ENCODE measurements at regions not wholly inside any gene's neighbourhood (a gene's known extent, or its start where the extent isn't known, plus 50 kb on each side); places are given as distances from the start of the nearest gene placed in this dataset.
"Not testable (repeated sequence)": the region's sequence is repeated elsewhere in the genome, so short reads cannot be mapped to it uniquely, and the experiment has no call there.

GRCh38 chrX:81405781-81406180 is 203.9 kb downstream of the SH3BGRL start:
- TF ChIP-seq CTCF (IDR thresholded peaks at IDR 0.05): no peak
- Histone ChIP-seq H3K27ac (no peak overlapping the region), H3K36me3 (no peaks in the 10 kb centered on the region), H3K27me3 (no peaks in the 10 kb centered on the region), H3K9me3 (peaks cover 0 to 12% (median 0%) of the 10 kb centered on the region in 11 donors), H3K4me3 (no peak overlapping the region), H3K4me1 (no peaks in the 10 kb centered on the region)
- DNase-seq (no peak), ATAC-seq (no peak)
- intact Hi-C loops (cut with DNase I): no loop called here

GRCh38 chrX:81411517-81411916 is 209.6 kb downstream of the SH3BGRL start:
- TF ChIP-seq CTCF (IDR thresholded peaks at IDR 0.05): no peak
- Histone ChIP-seq H3K27me3 (peaks cover 0 to 5% (median 0%) of the 10 kb centered on the region in 7 donors), H3K4me1 (no peaks in the 10 kb centered on the region), H3K36me3 (no peaks in the 10 kb centered on the region), H3K4me3 (no peak overlapping the region), H3K9me3 (no peaks in the 10 kb centered on the region), H3K27ac (no peak overlapping the region)
- intact Hi-C loops (cut with DNase I): no loop called here
- DNase-seq: no peak
- no peak for ATAC-seq

GRCh38 chrX:81412428-81412827 is 210.5 kb downstream of the SH3BGRL start:
- no peak for ATAC-seq
- WGBS, 2 donors: 84 to 92% methylated on average over 13 of the region's 13 CpGs
- Histone ChIP-seq H3K27ac (no peak overlapping the region), H3K27me3 (peaks cover 0 to 14% (median 0%) of the 10 kb centered on the region in 7 donors), H3K36me3 (no peaks in the 10 kb centered on the region), H3K4me3 (no peak overlapping the region), H3K9me3 (no peaks in the 10 kb centered on the region), H3K4me1 (no peaks in the 10 kb centered on the region)
- no peak for TF ChIP-seq CTCF (IDR thresholded peaks at IDR 0.05)
- intact Hi-C loops (cut with DNase I): no loop called here
- DNase-seq: no peak

GRCh38 chrX:81412857-81413256 is 211.0 kb downstream of the SH3BGRL start:
- H3K4me3 ChIP-seq; H3K27ac ChIP-seq; H3K4me1 ChIP-seq; DNase-seq; ATAC-seq; H3K9me3 ChIP-seq; H3K36me3 ChIP-seq; intact Hi-C loops (cut with DNase I): not testable (repeated sequence)
- 90 to 91% methylated on average over 14 to 15 of the region's 16 CpGs for WGBS, 2 donors
- H3K27me3 ChIP-seq: peaks cover 0 to 18% (median 0%) of the 10 kb centered on the region in 7 donors

GRCh38 chrX:81414630-81415029 is 212.7 kb downstream of the SH3BGRL start:
- WGBS, 2 donors: 59 to 76% methylated on average over 3 of the region's 3 CpGs
- Histone ChIP-seq H3K4me1 (no peaks in the 10 kb centered on the region), H3K27me3 (peaks cover 0 to 19% (median 0%) of the 10 kb centered on the region in 7 donors), H3K4me3 (no peak overlapping the region), H3K27ac (no peak overlapping the region), H3K36me3 (no peaks in the 10 kb centered on the region), H3K9me3 (no peaks in the 10 kb centered on the region)
- TF ChIP-seq CTCF (IDR thresholded peaks at IDR 0.05): peak in 4 of 9 donors; percentile 13 to 28 (median 18)
- no peak for ATAC-seq
- intact Hi-C loops (cut with DNase I): no loop called here
- no peak for DNase-seq

All from heart right ventricle (tissue), 16 donors.